Stomach smooth muscle (tissue), 2 donors: ENCODE measurements at regions not wholly inside any gene's neighbourhood (a gene's known extent, or its start where the extent isn't known, plus 50 kb on each side); places are given as distances from the start of the nearest gene placed in this dataset.
"Not testable (repeated sequence)": the region's sequence is repeated elsewhere in the genome, so short reads cannot be mapped to it uniquely, and the experiment has no call there.

Experiments
- H3K27ac ChIP-seq: one replicate; pipeline ENCODE4 v1.7.0; 2013; ENCODE audit warnings: mild to moderate bottlenecking, low read length, inconsistent platforms
- H3K27me3 ChIP-seq, 2 donors: one replicate each; pipeline ENCODE4 v1.7.0; 2013; ENCODE audit warnings: low read length in 2 of 2; ENCODE audit not compliant: insufficient read depth in 2 of 2, control insufficient read depth in 1 of 2
- H3K36me3 ChIP-seq, 2 donors: one replicate each; pipeline ENCODE4 v1.7.0; 2013; ENCODE audit warnings: low read length in 2 of 2; ENCODE audit not compliant: control insufficient read depth in 2 of 2, insufficient read depth in 2 of 2
- H3K4me1 ChIP-seq: one replicate; pipeline ENCODE4 v1.7.0; 2013; ENCODE audit warnings: low read length; ENCODE audit not compliant: control insufficient read depth, insufficient read depth
- H3K4me3 ChIP-seq, 2 donors: one replicate each; pipeline ENCODE4 v1.7.0; 2013; ENCODE audit warnings: low read length in 2 of 2
- H3K9ac ChIP-seq, 2 donors: one replicate each; pipeline ENCODE4 v1.7.0; 2013; ENCODE audit warnings: low read length in 2 of 2, mild to moderate bottlenecking in 1 of 2
- H3K9me3 ChIP-seq, 2 donors: one replicate each; pipeline ENCODE4 v1.7.0; 2013; ENCODE audit warnings: low read length in 2 of 2; ENCODE audit not compliant: control insufficient read depth in 2 of 2
- donor health status: healthy.
- donor health status: Pancreatic carcinoma.

DNA sequence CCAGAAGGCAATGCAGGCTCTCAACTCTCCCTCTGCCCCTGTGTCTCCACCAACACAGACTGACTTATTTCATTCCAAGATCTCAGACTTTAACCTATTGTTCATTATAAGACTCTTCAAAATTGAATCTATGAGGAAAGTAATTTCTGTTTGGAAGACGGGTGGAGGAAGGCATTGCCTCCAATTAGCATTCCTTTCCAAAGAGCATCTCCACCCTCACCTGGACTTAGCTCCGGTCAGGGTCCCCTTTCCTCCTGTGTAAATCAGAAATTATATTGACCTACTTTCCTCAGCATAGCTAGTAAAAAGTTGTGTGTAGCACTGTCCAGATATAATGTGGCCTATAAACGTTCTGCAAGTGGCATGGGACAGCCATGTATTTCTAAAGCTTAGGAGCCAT, 230.4 kb upstream of the ACVR2A start:
- Histone ChIP-seq H3K4me3 (no peak overlapping the region), H3K27ac (no peak overlapping the region), H3K27me3 (no peaks in the 10 kb centered on the region), H3K4me1 (no peaks in the 10 kb centered on the region), H3K36me3 (no peaks in the 10 kb centered on the region), H3K9me3 (no peaks in the 10 kb centered on the region), H3K9ac (no peak overlapping the region)

DNA sequence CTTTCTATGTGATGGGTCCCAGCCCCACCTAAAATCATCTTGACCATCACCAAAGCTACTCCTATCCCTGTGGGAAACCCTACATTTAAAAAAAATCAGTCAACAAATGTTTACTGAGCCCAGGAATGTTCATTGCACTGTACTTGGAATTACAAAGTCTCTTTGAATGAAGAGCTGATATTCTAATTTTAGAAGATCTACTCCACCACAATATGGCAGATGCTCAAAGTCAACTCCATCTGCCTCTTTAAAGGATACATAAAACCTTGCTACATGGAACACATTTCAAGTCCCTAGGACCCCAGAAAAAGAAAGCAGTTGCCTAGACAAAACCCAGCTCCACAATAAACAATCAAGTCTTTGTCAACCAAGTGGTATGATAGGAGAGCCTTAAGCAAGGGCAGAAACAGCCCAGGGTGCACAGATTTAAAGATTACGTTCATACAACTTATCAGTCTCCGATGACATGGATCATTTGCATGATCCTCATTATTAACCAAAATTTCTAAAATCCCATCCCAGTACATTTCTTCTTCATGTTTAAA, 234.3 kb upstream of the ACVR2A start:
- Histone ChIP-seq H3K4me1 (no peaks in the 10 kb centered on the region), H3K36me3 (no peaks in the 10 kb centered on the region)

DNA sequence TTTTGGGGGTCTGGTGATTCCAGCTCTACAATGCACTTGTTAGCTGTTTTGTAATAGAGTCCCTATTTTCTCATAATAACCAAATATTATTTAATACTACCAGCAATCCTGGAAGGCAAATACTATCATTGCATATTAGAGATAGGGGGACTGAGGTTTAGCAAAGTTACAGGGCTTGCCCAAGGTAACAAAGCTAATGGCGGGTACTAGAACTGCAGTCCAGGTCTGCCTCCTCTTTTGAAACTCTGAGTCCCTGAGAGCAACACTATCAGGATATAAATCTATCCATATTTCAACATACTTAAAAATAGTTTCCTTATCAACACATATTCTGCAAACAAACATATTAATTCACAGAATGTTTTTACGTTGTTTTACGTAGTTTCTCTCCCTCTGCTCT, 235.5 kb upstream of the ACVR2A start:
- Histone ChIP-seq H3K36me3 (no peaks in the 10 kb centered on the region), H3K4me3 (no peak overlapping the region), H3K27ac (no peak overlapping the region), H3K27me3 (no peaks in the 10 kb centered on the region), H3K9me3 (no peaks in the 10 kb centered on the region), H3K4me1 (no peaks in the 10 kb centered on the region), H3K9ac (no peak overlapping the region)

More for the DNA sequence above, 234.3 kb upstream of the ACVR2A start:
- Histone ChIP-seq H3K9me3 (no peaks in the 10 kb centered on the region), H3K27ac (no peak overlapping the region), H3K9ac (no peak overlapping the region), H3K27me3 (no peaks in the 10 kb centered on the region), H3K4me3 (no peak overlapping the region)

DNA sequence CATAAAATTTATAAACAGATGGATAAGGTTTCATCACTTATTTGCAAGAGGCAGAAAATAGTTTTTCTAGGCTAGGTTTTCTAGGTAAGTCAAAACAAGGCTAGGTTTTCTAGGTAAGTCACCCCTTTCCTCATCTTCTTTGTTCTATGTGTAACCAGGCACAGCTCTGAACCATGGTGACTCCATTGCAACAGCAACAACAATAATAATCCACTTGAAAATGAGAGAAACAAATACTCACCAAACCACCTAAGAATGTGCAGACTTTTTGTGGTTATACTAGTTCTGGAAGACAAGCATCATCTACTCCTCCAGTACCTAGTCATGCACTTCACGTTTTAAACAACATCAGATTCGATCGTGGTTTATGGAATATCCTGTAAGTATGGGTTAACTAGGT, 237.4 kb upstream of the ACVR2A start:
- Histone ChIP-seq H3K9ac (no peak overlapping the region), H3K36me3 (no peaks in the 10 kb centered on the region), H3K9me3 (no peaks in the 10 kb centered on the region), H3K27ac (no peak overlapping the region), H3K4me1 (no peaks in the 10 kb centered on the region), H3K4me3 (no peak overlapping the region), H3K27me3 (no peaks in the 10 kb centered on the region)

DNA sequence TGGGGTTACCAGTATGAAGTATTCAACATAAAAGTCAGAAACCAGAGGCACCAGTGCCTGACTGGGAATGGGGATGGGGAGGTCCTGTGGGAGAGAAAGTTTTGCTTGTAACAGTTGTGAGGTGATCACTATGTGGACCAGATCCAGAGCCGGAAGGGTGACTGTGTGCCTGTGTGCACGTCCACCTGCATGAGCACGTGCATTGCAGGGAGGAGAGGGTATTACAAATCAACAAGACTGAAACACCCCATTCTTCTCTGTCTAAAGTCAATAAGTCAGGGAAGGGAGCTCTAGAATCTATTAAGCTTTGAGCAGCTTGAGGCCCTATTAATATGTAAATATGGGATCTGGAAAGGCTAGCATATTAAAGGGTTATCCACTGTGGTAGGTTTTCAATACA, 241.0 kb upstream of the ACVR2A start:
- Histone ChIP-seq H3K9me3 (no peaks in the 10 kb centered on the region), H3K27me3 (no peaks in the 10 kb centered on the region), H3K9ac (no peak overlapping the region), H3K36me3 (no peaks in the 10 kb centered on the region), H3K27ac (no peak overlapping the region), H3K4me1 (no peaks in the 10 kb centered on the region), H3K4me3 (no peak overlapping the region)

DNA sequence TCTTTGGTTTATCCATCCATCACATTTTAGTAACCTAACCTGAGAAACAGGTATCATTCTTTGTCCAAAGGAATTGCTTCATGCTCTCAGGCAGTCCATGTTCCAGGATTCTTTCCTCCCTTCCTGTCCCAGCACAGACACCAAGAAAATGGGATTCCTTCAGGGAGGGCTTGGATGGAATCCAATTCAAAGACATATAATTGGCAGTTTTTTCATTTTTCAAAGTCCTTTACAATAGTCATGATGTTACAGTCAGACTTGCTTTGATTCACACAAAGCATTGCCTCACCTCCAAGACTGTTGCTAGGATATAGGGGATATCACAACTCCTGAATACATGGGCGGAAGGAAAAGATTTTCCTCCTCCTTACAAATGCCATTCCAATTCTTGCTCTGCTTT, 241.4 kb upstream of the ACVR2A start:
- H3K36me3 ChIP-seq: no peaks in the 10 kb centered on the region
- H3K9ac ChIP-seq: no peak overlapping the region
- H3K27me3 ChIP-seq: no peaks in the 10 kb centered on the region
- no peak overlapping the region for H3K27ac ChIP-seq
- no peak overlapping the region for H3K4me3 ChIP-seq
- H3K9me3 ChIP-seq: no peaks in the 10 kb centered on the region
- no peaks in the 10 kb centered on the region for H3K4me1 ChIP-seq

DNA sequence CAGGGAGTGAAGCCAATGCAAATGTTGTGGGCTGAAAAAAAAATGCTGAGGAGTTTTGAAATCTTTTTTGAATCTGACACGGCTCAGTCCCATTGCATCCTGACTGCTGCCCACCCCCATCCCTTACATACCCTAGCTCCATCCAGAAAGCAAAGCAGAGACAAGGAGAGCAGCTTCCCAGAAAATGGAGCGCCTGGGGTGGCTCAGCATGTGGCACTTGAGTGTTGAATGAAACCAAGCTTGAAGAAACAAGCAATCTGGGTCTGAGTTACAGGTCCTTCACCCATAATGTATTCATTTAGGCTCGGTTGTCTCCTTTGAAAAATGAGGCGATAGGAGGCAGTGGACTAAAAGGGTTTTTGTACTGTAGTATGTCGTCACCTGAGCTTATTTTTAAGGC, 244.2 kb upstream of the ACVR2A start:
- H3K4me1 ChIP-seq: peaks cover 1% of the 10 kb centered on the region
- no peaks in the 10 kb centered on the region for H3K36me3 ChIP-seq
- no peaks in the 10 kb centered on the region for H3K9me3 ChIP-seq
- H3K9ac ChIP-seq: no peak overlapping the region
- no peak overlapping the region for H3K4me3 ChIP-seq
- H3K27me3 ChIP-seq: no peaks in the 10 kb centered on the region
- no peak overlapping the region for H3K27ac ChIP-seq

DNA sequence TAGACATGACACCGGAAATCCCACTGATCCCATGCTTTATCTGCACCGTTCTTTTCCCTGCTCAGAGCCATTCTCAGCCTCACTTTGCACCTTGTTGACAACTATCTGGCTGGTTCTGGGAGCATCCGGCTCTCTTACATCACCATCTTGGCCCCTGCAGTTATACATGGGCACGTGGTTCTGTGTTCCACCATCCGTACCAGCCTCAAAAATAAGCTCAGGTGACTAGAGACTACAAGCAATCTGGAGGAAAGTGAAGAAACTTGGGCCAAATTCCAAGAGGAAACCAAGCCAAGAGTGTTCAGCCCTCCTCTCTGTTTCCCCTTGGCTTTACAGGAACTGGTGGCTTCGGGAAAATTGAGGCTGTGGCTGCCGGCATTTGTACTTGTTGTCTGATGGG, 244.6 kb upstream of the ACVR2A start:
- Histone ChIP-seq H3K36me3 (no peaks in the 10 kb centered on the region), H3K9me3 (no peaks in the 10 kb centered on the region), H3K4me1 (peaks cover 6% of the 10 kb centered on the region), H3K9ac (no peak overlapping the region), H3K27ac (no peak overlapping the region), H3K27me3 (no peaks in the 10 kb centered on the region), H3K4me3 (no peak overlapping the region)

DNA sequence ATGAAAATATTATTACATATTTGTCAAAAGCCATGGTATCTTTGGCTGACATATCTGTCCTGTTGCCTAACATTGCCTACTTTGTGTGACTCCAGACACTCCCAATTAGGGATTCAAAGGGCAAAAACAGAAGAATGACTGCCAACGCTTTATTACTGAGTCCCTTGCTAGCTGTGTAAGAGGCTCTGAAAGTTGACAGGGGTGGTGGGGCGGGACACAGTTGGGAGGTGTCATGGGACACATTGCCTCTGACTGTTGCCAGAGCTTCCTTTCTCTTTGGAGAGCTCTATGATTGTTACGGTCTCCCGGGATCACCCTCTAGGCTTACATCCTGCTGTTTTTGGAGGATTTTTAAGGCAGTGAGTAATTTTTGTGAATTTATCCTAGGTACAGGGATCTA, 249.6 kb upstream of the ACVR2A start:
- Histone ChIP-seq H3K4me3 (no peak overlapping the region), H3K27ac (no peak overlapping the region), H3K27me3 (no peaks in the 10 kb centered on the region), H3K36me3 (no peaks in the 10 kb centered on the region), H3K9me3 (peaks cover 3 to 5% of the 10 kb centered on the region in 2 donors), H3K9ac (no peak overlapping the region), H3K4me1 (peaks cover 7% of the 10 kb centered on the region)

DNA sequence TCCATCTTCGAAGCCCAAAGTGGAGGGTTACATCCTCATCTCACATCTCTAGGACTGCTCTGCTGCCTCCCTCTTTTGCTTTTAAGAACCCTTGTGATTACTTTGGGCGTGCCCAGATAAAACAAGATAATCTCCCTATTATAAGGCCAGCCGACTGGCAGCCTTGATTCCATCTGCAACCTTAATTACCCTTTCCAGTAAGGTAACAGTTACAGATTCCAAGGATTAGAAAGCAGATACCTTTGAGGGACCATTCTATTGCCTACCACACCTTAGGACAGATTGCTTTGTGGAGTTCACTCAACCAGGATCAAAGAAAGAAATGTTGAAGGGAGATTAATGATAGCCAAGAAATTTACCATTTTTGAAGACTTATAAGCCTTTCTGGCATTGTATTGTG, 250.8 kb upstream of the ACVR2A start:
- H3K9me3 ChIP-seq: peaks cover 3 to 5% of the 10 kb centered on the region in 2 donors
- H3K27ac ChIP-seq: no peak overlapping the region
- no peaks in the 10 kb centered on the region for H3K27me3 ChIP-seq
- H3K36me3 ChIP-seq: no peaks in the 10 kb centered on the region
- no peak overlapping the region for H3K9ac ChIP-seq
- peaks cover 7% of the 10 kb centered on the region for H3K4me1 ChIP-seq
- no peak overlapping the region for H3K4me3 ChIP-seq

DNA sequence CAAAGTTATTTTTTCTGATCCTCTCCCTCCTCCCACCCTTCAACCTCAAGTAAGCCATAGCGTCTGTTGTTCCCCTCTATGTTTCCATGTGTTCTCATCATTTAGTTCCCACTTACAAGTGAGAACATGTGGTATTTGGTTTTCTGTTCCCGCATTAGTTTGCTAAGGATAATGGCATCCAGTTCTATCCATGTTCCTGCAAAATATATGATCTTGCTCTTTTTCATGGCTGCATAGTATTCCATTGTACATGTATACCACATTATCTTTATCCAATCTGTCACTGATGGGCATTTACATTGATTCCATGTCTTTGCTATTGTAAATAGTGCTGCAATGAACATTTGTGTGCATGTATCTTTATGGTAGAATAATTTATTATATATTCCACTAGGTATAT, 252.0 kb upstream of the ACVR2A start:
- not testable (repeated sequence) for H3K4me3 ChIP-seq, H3K9ac ChIP-seq, H3K36me3 ChIP-seq, H3K27ac ChIP-seq, H3K27me3 ChIP-seq, H3K4me1 ChIP-seq, H3K9me3 ChIP-seq
